ENCODE measurements at regions not wholly inside any gene's neighbourhood (a gene's known extent, or its start where the extent isn't known, plus 50 kb on each side); places are given as distances from the start of the nearest gene placed in this dataset.

DNA sequence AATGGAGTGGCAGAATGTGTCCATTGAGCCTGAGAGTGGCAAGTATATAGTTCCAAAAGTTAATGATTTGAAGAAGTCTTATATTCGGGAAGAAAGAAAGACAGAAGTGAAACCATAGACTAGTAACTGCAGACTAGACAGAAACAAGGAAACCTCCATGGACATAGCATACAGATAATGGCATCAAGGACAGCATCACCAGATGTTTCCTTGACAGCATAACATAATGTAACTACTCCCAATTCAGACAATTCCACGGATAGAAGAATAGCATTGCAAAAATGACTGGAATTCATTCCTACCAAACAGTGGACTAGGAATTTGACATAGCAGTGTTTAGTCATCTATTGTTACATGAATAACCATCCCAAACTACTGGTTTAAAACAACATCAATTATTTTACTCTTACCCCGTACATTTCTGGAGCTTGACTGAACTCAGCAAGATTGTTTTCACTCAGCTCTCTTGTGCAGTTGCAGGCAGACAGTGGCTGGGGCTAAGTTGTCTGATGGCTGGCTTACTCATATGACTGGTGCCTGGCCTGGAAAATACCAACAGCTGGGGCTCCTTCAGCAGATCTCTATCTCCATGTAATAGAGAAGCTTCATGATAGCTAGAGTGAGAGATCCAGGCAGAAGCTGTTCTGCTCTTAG lies 109.7 kb upstream of the GADL1 start:
- peak; percentile 53 for DNase-seq (ENCODE audit: low read depth, low spot score)

GRCh38 chr3:31008994-31009393 lies 114.5 kb upstream of the GADL1 start:
- no peak for DNase-seq (ENCODE audit: low read depth, low spot score)

- no peak for DNase-seq (ENCODE audit: low read depth, low spot score)
Observed at GRCh38 chr3:31009881-31010280, 115.4 kb upstream of the GADL1 start.

DNA sequence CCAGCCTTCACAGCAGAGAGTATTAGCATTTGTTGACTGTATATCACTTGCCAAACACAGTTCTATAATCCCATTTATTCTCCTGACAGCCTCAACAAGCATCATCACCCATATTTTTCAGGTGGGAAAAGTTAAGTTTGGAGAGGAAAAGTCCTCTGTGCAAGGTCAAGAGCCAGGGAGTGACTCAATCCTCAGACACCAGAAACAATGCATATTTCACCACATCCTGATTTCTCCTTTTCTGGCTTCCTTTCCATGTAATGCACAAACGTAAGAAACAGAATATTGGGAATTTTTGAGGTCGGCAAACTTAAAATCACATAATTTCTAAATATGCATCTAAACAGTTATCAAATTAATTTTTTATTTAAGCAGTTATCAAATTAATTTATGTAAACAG lies 116.0 kb upstream of the GADL1 start:
- DNase-seq (ENCODE audit: low read depth, low spot score) = no peak

- no peak for DNase-seq (ENCODE audit: low read depth, low spot score)
Observed at GRCh38 chr3:31011380-31011779, 116.9 kb upstream of the GADL1 start.

DNA sequence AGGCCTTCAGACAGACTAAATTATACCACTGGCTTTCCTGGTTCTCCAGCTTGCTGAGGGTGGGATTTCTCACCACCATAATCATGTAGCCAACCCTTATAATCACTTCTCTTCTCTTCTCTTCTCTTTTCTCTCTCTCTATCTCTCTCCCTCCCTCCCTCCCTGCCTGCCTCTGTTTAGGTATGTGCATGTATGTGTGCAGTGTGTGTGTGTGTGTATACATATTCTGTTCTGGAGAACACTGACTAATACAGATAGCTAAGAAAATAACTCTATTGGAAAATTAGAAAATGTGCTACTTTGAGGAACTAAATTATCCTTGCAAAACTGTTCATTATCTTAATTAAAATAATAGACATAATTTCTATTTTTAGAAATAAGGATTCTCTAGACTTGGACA lies 118.6 kb upstream of the GADL1 start:
- no peak for DNase-seq (ENCODE audit: low read depth, low spot score)

DNA sequence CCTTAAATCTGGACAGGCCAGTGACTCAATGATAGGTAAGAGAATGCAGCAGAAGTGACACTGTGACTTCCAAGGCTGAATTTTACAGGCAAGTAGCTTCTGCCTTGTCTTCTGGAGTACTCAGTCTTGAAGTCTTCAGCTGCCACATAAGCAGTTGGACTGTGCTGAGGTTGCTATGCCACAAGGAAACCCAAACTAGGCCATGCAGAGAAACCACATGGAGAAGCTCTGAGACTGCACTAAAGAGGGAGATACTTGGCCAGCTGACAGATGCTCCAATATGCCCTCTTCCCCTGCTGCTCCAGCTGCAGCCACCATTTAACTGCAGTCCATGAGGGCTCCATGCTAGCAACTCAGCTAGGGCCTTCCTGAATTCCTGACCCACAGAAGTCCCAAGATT lies 119.4 kb upstream of the GADL1 start:
- DNase-seq (ENCODE audit: low read depth, low spot score) = no peak

- no peak for DNase-seq (ENCODE audit: low read depth, low spot score)
Observed at GRCh38 chr3:31014317-31015040, 120.0 kb upstream of the GADL1 start.

GRCh38 chr3:31016196-31016595 lies 121.7 kb upstream of the GADL1 start:
- DNase-seq (ENCODE audit: low read depth, low spot score) = no peak

DNA sequence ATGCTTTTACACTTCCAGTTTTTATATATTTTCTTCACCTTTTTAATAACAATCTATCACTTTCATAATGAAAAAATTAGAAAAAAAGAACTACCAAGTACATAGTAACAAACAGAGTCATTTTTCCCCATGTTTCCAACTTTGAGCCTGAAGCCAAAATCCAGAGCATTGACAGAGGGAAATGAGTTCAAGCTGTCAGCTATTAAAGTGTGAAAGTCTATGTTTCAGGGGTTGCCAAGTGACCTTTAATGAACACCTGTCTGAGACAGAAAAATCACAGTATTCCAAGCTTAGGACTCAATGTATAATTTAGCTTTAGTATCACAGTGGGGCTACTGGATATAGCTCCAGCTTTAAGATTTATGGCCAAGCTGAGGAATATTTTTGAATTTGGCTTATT lies 128.3 kb upstream of the GADL1 start:
- no peak for DNase-seq (ENCODE audit: low read depth, low spot score)

DNA sequence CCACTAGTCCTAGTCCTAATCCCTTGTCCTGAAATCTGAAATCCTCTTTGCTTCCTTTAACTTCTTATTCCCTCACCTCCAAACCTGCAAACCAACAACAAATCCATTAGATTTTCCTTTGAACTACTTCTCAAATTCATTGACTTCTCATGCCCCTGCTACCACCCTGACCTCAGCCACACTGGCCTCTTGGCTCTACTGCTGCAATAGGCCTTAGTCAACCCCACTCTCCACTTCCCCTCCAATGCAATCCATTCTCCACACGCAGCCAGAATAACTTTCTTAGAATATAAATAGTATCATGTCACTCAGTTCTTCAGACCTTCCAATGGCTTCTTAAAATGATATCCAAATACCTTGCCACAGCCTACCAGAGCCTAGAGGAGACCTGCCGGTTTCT lies 131.1 kb upstream of the GADL1 start:
- DNase-seq (ENCODE audit: low read depth, low spot score) = no peak

DNA sequence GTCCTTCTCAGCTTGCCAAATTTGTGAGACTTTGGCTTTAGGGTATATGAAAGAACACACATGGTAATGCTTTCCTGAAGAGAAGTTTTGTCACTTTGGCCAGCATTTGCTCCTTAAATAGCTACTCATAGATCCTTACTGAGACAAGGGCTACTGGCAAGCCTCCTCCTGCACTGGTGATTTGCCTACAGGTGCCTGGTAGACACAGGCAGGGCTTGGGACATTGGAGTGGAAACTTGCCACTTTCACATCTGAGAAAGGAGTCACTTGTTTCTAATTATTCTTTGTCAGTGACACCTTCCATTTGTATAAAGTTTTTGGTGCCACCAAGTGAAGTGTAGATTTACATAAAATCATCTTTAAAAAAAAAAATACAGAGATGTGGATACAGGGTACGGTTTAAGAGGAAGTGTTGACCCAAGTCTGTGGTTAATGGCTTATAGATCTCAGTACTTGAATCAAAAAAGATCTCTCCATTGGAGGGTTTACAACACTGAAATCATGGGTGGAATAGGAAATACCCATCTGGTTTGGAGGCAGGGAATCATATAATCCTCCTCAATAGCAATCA lies 132.8 kb upstream of the GADL1 start:
- DNase-seq (ENCODE audit: low read depth, low spot score) = no peak

DNA sequence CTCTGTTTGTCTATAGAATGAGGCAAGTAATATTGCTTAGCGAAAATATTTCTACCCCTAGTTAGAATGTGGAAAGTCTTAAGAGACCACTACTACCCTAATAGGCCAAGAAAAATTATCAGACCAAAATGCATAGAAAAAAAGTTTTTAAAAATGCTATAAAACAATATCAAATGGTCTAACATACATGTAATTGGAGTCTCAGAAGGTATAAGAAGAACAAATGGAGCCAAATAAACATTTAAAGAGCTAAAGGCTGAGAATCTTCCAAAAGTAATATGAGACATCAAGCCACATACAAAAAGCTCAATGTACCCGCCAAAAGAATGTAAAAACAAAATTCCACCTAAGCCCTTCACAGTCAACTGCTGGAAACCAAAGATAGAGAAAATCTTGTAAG lies 133.5 kb upstream of the GADL1 start:
- DNase-seq (ENCODE audit: low read depth, low spot score) = no peak

GRCh38 chr3:31028766-31029165 lies 134.3 kb upstream of the GADL1 start:
- DNase-seq (ENCODE audit: low read depth, low spot score) = no peak

GRCh38 chr3:31029706-31030105 lies 135.2 kb upstream of the GADL1 start:
- no peak for DNase-seq (ENCODE audit: low read depth, low spot score)

DNA sequence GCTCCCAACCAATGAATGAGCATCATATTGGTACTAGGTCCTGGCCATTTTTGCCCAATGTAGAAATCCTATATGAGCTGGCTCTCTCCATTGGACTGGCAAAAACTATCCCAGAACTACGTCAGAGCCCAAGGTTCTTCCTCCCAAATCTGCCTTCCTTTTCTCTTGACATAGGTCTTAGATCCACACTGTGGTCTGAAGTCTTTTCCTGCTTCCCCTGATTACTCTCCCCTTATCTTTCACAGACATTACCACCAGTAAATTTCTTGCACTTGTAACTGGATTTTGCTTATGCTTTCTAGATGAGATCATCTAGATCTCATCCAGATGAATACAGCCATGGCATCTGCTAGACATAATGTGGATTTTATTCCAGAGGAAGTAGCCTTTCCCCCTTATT lies 141.2 kb upstream of the GADL1 start:
- DNase-seq (ENCODE audit: low read depth, low spot score) = no peak

DNA sequence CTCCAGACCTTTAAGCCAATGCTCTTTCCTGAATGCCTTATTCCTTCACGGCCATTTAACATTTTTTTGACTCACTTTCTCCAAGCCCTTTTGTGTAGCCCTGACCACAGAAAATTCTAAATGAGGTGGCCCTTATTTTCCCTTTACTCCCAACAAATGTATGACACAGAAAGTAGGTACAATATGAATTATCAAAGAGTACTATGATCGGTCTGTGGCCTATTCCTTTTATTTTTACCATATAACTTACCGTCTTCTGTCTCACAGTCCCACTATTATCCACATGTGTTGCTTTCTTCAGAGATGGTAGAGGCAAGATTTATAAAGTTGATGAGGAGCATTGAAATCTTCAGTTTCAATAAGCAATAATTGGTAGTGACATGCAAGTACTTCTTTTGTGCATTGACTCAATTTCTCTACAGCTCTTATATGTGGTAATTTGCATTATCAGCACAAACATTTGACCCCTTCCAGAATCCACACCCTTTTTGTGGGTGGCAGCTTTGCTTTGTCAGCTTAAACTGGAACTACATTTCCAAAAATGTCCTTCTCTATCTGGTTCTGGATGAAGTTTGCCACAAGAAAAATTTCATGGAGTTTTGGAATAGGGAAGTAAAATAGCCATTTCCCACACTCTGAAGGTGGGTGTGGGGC lies 143.8 kb upstream of the GADL1 start:
- DNase-seq (ENCODE audit: low read depth, low spot score) = no peak

- DNase-seq (ENCODE audit: low read depth, low spot score) = no peak
Observed at GRCh38 chr3:31039145-31039544, 144.7 kb upstream of the GADL1 start.

GRCh38 chr3:31041161-31041978 lies 146.9 kb upstream of the GADL1 start:
- peak; percentile 12 for DNase-seq (ENCODE audit: low read depth, low spot score)

- no peak for DNase-seq (ENCODE audit: low read depth, low spot score)
Observed at GRCh38 chr3:31043184-31043819, 148.8 kb upstream of the GADL1 start.

DNA sequence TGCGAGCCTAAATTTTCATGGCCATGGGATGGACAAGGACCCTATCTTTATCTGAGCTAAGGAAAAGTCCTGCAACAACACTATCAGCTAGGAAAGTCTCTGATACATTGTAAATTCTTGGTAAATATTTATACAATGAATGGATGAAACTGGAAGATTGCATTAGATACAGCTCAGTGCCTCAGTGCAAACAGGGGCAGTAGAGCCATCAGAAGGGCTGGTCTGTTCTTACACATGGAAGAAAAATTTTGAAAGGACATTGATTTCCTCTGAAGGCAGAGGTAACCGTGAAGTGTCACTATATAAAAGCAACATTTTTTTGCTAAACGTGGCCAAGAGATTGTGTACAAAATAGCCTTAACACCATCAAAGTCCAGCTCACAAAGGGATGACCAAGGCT lies 153.2 kb upstream of the GADL1 start:
- no peak for DNase-seq (ENCODE audit: low read depth, low spot score)
